GM18498 (cell line): ENCODE measurements at regions not wholly inside any gene's neighbourhood (a gene's known extent, or its start where the extent isn't known, plus 50 kb on each side); places are given as distances from the start of the nearest gene placed in this dataset.
"Not testable (repeated sequence)": the region's sequence is repeated elsewhere in the genome, so short reads cannot be mapped to it uniquely, and the experiment has no call there.

Experiments used
- ATAC-seq: cut with Tn5 transposase; IDR thresholded peaks from one replicate; pipeline ENCODE4 v1.9.1; 2021; ENCODE audit warnings: mild to moderate bottlenecking, moderate library complexity; ENCODE audit not compliant: unreplicated experiment

DNA sequence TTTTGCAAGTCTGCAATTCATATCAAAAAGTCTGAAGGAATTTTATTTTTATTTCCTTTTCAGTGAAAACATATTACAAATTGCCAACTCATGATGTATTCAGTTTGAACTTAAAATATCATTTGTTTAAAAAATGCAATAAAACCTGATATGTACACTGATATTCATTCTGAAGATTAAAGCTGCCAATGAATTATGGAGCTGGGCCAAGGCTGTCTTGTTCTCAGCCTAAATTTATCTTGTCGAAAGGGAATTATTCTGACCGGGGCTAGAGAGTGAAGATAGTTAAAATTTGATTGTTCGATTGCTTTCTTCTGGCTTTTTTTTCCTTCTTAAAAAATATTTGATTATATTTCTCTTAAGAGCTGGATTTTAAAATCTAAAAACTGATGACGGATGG is 54.0 kb upstream of the RBFOX1 start:
- no peak for ATAC-seq

DNA sequence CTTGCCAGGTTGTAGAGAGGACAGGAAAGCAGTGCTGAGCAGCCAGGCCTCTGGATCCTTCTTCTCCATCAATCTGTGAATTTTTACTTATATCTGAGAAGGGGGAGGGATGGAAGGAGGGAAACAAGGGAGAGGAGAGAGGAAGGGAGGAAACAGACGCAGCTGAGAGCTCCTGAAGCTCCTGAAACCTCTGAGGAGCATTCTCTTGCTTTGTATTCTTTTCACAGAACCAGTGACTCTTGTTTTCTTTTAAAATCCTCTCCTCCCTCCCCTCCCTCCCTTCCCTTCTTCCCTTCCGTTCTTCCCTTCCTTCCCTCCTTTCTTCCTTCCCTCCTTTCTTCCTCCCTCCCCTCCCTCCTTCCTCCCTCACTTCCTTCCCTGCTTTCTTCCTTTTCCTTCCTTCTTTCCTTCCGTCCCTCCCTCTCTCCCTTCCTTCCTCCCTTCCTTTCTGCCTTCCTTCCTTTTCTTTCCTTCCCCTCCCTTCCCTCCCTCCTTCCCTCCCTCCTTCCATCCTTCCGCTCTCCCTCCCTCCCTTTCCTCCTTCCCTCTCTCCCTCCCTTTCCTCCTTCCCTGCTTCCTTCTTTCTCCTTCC is 60.0 kb upstream of the RBFOX1 start:
- ATAC-seq, result no peak

DNA sequence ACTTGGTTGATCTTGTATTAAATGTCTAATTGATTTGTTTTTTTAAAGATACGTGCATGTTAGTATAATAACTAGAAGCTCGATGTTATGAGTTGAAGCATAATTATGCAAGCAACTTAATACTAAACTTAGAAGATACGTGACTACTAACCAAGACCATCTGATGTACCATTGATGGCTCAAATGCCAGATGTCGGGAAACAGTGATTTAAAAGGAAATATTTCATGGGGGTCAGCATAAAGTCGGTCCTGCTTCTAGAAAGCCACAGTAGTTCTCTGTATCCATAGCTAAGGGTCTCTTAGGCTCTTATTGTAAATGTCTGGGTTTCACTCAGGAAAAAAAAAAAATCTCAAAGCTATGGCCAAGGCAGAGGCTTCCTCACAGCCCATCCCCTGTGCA is 61.2 kb upstream of the RBFOX1 start:
- ATAC-seq, result no peak

DNA sequence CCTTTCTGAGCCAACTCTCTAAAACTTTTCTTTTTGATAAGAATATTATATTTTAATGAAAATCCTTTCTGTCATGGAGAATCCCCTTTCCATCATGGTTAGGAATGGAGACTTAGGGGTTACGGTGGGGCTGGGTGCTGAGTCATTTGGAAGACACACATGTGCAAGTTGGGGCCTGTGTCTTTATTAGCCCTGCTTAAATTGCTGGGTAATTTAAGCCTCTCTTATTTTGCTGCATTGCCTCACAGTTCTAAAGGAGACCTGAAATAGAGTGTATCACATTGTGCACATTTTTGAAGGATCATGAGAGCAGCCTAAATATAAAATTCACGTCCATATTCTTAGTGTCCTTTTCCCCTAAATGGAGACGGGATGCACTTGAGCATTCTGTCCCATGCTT is 61.8 kb upstream of the RBFOX1 start:
- ATAC-seq, result no peak

GRCh38 chr16:7270006-7270405 is 62.6 kb upstream of the RBFOX1 start:
- ATAC-seq, result no peak

DNA sequence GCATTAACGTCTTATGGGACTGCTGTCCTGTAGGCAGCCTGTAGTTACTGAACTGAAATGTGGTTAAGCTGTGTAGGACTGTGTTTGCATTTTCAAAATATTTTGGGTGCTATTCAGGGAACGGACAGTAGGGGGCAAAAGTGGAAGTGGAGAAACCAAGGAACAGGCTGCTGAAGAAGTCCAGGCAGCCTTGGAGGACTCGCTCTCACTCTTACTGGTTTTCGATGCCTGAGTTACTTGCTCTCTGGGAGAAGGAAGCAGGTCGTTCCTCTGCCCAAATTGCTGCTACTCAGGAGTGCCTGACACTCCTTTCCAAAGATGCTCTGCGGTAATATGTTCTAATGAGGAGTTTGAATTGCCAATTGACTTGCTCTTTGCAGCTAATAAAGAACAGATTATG is 64.5 kb upstream of the RBFOX1 start:
- no peak for ATAC-seq

GRCh38 chr16:7257016-7257415 is 75.6 kb upstream of the RBFOX1 start:
- no peak for ATAC-seq

GRCh38 chr16:7246578-7246977 is 86.1 kb upstream of the RBFOX1 start:
- ATAC-seq, result no peak

DNA sequence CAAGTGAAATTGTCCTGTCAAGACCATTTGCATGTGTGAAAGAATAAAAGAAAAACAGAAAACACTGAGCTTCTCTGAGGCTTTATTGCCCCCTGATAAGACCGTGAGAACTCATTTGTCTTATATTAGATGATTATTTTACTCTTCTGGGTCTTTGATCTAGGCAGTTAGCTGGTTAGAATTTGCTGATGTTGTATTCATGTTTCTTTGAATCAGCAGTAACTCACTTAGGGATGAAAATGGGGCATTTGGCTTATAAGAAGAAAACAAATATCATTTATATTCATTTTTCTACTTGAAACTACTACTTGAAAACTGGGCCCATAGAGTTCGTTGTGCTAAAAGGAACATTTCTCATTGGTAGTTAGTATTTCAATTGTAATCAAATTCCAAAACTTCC is 93.1 kb upstream of the RBFOX1 start:
- ATAC-seq, result no peak

GRCh38 chr16:7236824-7237410 is 95.7 kb upstream of the RBFOX1 start:
- no peak for ATAC-seq

- ATAC-seq, result no peak
Observed at GRCh38 chr16:7233975-7234374, 98.7 kb upstream of the RBFOX1 start.

- no peak for ATAC-seq
Observed at GRCh38 chr16:7231762-7232161, 100.9 kb upstream of the RBFOX1 start.

DNA sequence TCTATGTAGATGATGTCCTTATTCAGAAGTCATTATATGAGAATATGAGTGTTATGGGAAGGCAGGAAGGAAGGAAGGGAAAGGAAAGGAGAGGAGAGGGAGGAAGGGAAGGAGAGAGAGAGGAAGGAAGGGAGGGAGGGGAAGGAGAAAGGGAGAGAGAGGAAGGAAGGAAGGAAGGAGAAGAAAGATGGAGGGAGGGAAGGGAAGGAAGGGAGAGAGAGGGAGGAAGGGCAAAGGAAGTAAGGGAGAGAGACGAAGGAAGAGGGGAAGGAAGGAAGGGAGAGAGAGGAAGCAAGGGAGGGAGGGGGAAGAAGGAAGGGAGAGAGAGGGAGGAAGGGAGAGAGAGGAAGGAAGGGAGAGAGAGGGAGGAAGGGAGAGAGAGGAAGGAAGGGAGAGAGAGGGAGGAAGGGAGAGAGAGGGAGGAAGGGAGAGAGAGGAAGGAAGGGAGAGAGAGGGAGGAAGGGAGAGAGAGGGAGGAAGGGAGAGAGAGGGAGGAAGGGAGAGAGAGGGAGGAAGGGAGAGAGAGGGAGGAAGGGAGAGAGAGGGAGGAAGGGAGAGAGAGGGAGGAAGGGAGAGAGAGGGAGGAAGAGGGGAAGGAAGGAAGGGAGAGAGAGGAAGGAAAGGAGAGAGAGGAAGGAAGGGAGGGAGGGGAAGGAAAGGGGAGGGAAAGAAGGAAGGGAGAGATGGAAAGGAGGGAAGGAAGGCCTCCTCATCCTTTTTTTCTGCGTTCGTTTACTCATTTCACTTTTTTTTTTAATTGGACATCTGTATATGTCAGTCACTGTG is 103.0 kb upstream of the RBFOX1 start:
- not testable (repeated sequence) for ATAC-seq

- no peak for ATAC-seq
Observed at GRCh38 chr16:7227229-7227721, 105.4 kb upstream of the RBFOX1 start.

GRCh38 chr16:7221157-7221556 is 111.5 kb upstream of the RBFOX1 start:
- ATAC-seq, result no peak

GRCh38 chr16:7218936-7219335 is 113.7 kb upstream of the RBFOX1 start:
- ATAC-seq, result no peak

GRCh38 chr16:7217797-7218196 is 114.8 kb upstream of the RBFOX1 start:
- ATAC-seq, result no peak

- no peak for ATAC-seq
Observed at GRCh38 chr16:7216719-7217118, 115.9 kb upstream of the RBFOX1 start.

DNA sequence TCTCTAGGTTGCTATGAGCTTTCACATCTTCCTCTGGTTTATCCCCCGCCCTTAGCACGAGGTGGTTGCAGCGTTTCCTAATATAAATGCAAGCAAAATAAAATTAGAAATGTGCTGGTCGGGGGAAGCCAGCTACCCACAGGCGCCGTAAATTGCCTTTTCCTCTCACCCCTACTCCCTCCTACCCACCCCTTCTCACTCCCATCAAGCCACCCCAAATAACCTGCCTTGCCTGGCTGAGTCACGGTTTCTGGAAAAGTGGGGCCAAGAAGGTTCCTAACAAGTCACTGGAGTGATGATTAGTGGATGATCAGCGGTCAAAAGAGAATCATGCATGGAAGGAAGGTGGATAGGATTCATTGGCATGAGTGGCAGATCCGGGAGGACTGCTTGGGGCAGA is 120.9 kb upstream of the RBFOX1 start:
- ATAC-seq, result no peak

GRCh38 chr16:7209598-7209997 is 123.0 kb upstream of the RBFOX1 start:
- no peak for ATAC-seq

GRCh38 chr16:7206469-7206868 is 126.2 kb upstream of the RBFOX1 start:
- ATAC-seq, result no peak

DNA sequence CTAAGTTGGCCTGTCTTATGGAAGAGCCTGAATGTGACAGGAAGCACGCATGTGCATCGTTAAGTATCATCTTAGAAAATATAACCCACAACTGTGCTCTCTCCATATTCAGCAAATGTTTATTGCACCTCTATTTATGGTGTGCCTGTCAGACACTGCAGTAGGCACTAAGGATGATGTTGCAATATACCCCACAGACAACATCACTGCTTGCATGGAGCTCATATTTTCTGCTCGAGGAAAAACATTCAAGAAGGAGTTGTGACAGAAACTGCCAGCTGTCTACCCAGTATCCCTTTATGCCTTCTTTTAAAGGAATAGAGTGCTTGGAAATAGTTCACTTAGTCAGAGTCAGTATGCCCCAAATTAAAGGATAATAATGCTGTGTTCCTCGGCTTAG is 132.3 kb upstream of the RBFOX1 start:
- no peak for ATAC-seq
